Dendritic cell treated with granulocyte-macrophage colony-stimulating factor and Interleukin-4, amounts not matched to agents 40 ng/mL and 50 ng/mL, for 4 days (primary cell): ENCODE measurements at regions not wholly inside any gene's neighbourhood (a gene's known extent, or its start where the extent isn't known, plus 50 kb on each side); places are given as distances from the start of the nearest gene placed in this dataset.

Source experiments
- H3K27ac Mint-ChIP-seq: one replicate; pipeline ENCODE4 v1.8.0; 2022; ENCODE audit warnings: mild to moderate bottlenecking, mixed read lengths
- H3K27me3 Mint-ChIP-seq: one replicate; pipeline ENCODE4 v1.8.0; 2022; ENCODE audit warnings: mild to moderate bottlenecking, mixed read lengths
- H3K36me3 Mint-ChIP-seq: one replicate; pipeline ENCODE4 v1.8.0; 2022; ENCODE audit warnings: low read depth, mixed read lengths
- H3K4me1 Mint-ChIP-seq: one replicate; pipeline ENCODE4 v1.8.0; 2022; ENCODE audit warnings: low read depth, mixed read lengths
- H3K4me3 Mint-ChIP-seq: one replicate; pipeline ENCODE4 v1.8.0; 2022; ENCODE audit warnings: mild to moderate bottlenecking, moderate library complexity, mixed read lengths
- H3K9me3 Mint-ChIP-seq: one replicate; pipeline ENCODE4 v1.8.0; 2022; ENCODE audit warnings: mixed read lengths
- intact Hi-C: fragments of 100-400 bp; cut with micrococcal nuclease; formaldehyde crosslinking; loops from one replicate; pipeline ENCODE4 v1.15.0; 2022

GRCh38 chr2:2707206-2707991 is 376.3 kb upstream of the MYT1L start:
- Mint-ChIP-seq H3K9me3 (no peaks in the 10 kb centered on the region), H3K4me3 (no peak overlapping the region), H3K4me1 (peaks cover 53% of the 10 kb centered on the region), H3K36me3 (no peaks in the 10 kb centered on the region), H3K27me3 (peaks cover 54% of the 10 kb centered on the region), H3K27ac (no peak overlapping the region)
- intact Hi-C loops, result no loop called here

- no peak overlapping the region for H3K4me3 Mint-ChIP-seq
- intact Hi-C loops, result no loop called here
- H3K27me3 Mint-ChIP-seq, result peaks cover 44% of the 10 kb centered on the region
- no peak overlapping the region for H3K27ac Mint-ChIP-seq
- no peaks in the 10 kb centered on the region for H3K9me3 Mint-ChIP-seq
- H3K36me3 Mint-ChIP-seq, result no peaks in the 10 kb centered on the region
- H3K4me1 Mint-ChIP-seq, result peaks cover 49% of the 10 kb centered on the region
These were observed 375.2 kb upstream of the MYT1L start for GRCh38 chr2:2706306-2706705.

DNA sequence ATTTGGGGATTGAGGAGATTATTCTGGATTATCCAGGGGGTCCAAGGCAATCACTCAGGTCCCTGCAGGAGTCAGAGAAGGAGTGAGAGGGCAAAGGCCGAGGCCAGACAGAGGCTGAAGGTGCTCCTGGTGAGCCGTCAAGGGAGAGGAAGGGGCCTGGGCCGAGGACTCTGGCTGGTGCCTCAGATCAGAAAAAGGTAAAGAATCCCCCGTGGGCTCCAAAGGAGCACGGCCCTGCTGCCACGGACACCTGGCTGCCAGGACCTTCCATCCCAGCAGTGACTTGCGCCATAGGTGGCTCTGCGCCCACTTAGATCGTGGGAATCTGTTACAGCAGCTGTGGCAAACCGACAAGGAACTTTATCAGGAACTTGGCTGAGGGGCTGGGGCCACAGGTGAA is 374.8 kb upstream of the MYT1L start:
- H3K27me3 Mint-ChIP-seq, result peaks cover 41% of the 10 kb centered on the region
- intact Hi-C loops, result no loop called here
- peaks cover 49% of the 10 kb centered on the region for H3K4me1 Mint-ChIP-seq
- no peaks in the 10 kb centered on the region for H3K9me3 Mint-ChIP-seq
- H3K27ac Mint-ChIP-seq, result no peak overlapping the region
- no peak overlapping the region for H3K4me3 Mint-ChIP-seq
- H3K36me3 Mint-ChIP-seq, result no peaks in the 10 kb centered on the region

DNA sequence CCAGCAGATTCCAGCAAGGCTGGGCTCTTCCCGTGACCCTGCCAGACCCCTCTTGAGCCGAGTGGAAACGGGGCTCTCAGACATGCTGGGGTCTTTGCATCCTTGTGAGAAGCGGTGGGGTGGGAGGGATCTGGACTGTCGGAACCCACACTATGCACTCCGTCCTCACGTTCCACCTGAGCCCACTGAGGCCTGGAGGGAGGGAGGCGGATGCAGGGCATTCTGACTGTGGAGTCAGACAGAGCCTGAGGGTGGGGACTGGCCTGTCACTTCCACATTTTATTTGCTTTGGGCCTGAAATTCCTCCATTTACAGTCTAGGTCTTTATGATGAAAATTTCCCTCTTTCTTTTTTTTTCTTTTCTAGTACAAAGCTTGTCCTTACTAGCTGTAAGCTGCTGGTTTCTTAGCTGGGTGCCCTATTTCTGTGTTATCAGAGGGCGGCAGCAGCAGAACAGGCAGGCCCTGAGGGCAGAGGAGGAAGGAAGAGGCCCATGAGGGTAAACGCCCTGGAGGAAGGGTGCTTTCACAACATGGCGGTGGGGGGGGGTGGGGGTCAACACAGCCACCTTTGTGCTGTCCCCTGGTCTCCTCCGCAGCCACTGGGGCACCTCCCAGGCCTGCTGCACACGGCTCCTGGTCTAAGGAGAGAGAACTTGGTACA is 373.5 kb upstream of the MYT1L start:
- Mint-ChIP-seq H3K9me3 (no peaks in the 10 kb centered on the region), H3K36me3 (no peaks in the 10 kb centered on the region), H3K27ac (no peak overlapping the region), H3K27me3 (peaks cover 32% of the 10 kb centered on the region), H3K4me1 (peaks cover 44% of the 10 kb centered on the region), H3K4me3 (no peak overlapping the region)
- intact Hi-C loops, result no loop called here

DNA sequence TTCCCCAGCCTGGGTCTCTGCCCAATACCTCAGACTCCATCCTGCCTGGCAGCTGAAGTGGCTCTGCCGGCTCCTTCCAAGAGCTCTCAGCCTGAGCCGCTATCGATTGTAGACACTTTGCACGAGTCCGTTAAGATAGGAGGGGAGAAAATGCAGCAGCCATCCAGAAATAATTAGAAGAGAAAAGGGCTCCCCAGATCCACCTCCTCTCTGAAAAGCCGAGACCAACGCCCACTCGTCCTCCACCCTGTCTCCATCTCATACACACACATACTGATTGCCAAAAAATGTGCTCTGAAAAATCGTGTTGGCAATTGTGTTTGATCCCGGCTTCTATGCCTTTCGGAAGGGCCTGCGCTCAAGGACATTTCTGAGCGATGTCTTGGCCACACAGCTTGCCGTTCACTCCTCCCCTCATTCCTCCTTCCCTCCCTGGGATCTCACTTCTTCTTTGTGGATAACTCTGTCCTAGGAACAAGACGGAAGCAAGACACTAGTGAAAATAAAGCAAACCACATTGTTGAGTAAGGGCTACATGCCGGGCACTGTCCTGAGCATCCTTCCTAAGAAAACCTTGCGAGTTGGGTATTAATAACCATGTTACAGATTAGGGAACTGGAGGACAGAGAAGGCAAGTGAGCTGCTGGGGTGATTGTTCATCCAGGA is 372.8 kb upstream of the MYT1L start:
- intact Hi-C loops, result no loop called here
- no peak overlapping the region for H3K4me3 Mint-ChIP-seq
- no peaks in the 10 kb centered on the region for H3K9me3 Mint-ChIP-seq
- peaks cover 29% of the 10 kb centered on the region for H3K27me3 Mint-ChIP-seq
- no peaks in the 10 kb centered on the region for H3K36me3 Mint-ChIP-seq
- no peak overlapping the region for H3K27ac Mint-ChIP-seq
- peaks cover 44% of the 10 kb centered on the region for H3K4me1 Mint-ChIP-seq

GRCh38 chr2:2703172-2703571 is 372.1 kb upstream of the MYT1L start:
- Mint-ChIP-seq H3K27me3 (peaks cover 25% of the 10 kb centered on the region), H3K9me3 (no peaks in the 10 kb centered on the region), H3K4me3 (no peak overlapping the region), H3K36me3 (no peaks in the 10 kb centered on the region), H3K4me1 (peaks cover 44% of the 10 kb centered on the region), H3K27ac (no peak overlapping the region)
- intact Hi-C loops, result no loop called here

DNA sequence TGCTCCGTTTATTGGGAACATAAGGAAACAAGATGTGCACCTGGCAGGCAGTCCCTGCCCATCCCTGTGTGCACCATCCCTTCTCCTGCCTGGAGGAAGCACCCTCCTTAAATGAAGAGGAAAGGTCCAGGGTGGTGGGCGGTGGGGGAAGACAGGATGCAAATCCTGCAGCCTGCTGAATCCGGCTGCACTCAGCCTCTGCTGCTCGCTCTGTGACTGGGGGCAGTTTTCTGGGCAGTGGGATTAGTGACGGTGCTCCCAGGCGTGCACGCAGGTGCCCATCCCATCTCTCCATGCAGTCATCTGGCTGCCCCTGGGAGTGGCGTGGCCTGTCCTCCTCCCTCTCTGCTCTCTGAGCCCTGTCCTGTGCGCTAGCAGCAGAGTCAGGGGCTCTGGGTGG is 371.3 kb upstream of the MYT1L start:
- H3K9me3 Mint-ChIP-seq, result no peaks in the 10 kb centered on the region
- peaks cover 21% of the 10 kb centered on the region for H3K27me3 Mint-ChIP-seq
- H3K36me3 Mint-ChIP-seq, result no peaks in the 10 kb centered on the region
- H3K4me1 Mint-ChIP-seq, result peaks cover 41% of the 10 kb centered on the region
- H3K27ac Mint-ChIP-seq, result no peak overlapping the region
- intact Hi-C loops, result no loop called here
- H3K4me3 Mint-ChIP-seq, result no peak overlapping the region

- H3K4me3 Mint-ChIP-seq, result no peak overlapping the region
- peaks cover 38% of the 10 kb centered on the region for H3K4me1 Mint-ChIP-seq
- no peak overlapping the region for H3K27ac Mint-ChIP-seq
- H3K9me3 Mint-ChIP-seq, result no peaks in the 10 kb centered on the region
- H3K27me3 Mint-ChIP-seq, result peaks cover 16% of the 10 kb centered on the region
- intact Hi-C loops, result no loop called here
- H3K36me3 Mint-ChIP-seq, result no peaks in the 10 kb centered on the region
These were observed 370.7 kb upstream of the MYT1L start for GRCh38 chr2:2701813-2702212.

GRCh38 chr2:2701176-2701781 is 370.2 kb upstream of the MYT1L start:
- intact Hi-C loops, result no loop called here
- Mint-ChIP-seq H3K36me3 (no peaks in the 10 kb centered on the region), H3K4me1 (peaks cover 38% of the 10 kb centered on the region), H3K4me3 (no peak overlapping the region), H3K27ac (no peak overlapping the region), H3K9me3 (no peaks in the 10 kb centered on the region), H3K27me3 (peaks cover 14% of the 10 kb centered on the region)

- no peak overlapping the region for H3K4me3 Mint-ChIP-seq
- peaks cover 17% of the 10 kb centered on the region for H3K27me3 Mint-ChIP-seq
- intact Hi-C loops, result no loop called here
- peaks cover 22% of the 10 kb centered on the region for H3K4me1 Mint-ChIP-seq
- no peaks in the 10 kb centered on the region for H3K36me3 Mint-ChIP-seq
- H3K27ac Mint-ChIP-seq, result no peak overlapping the region
- no peaks in the 10 kb centered on the region for H3K9me3 Mint-ChIP-seq
These were observed 368.0 kb upstream of the MYT1L start for GRCh38 chr2:2699121-2699505.

DNA sequence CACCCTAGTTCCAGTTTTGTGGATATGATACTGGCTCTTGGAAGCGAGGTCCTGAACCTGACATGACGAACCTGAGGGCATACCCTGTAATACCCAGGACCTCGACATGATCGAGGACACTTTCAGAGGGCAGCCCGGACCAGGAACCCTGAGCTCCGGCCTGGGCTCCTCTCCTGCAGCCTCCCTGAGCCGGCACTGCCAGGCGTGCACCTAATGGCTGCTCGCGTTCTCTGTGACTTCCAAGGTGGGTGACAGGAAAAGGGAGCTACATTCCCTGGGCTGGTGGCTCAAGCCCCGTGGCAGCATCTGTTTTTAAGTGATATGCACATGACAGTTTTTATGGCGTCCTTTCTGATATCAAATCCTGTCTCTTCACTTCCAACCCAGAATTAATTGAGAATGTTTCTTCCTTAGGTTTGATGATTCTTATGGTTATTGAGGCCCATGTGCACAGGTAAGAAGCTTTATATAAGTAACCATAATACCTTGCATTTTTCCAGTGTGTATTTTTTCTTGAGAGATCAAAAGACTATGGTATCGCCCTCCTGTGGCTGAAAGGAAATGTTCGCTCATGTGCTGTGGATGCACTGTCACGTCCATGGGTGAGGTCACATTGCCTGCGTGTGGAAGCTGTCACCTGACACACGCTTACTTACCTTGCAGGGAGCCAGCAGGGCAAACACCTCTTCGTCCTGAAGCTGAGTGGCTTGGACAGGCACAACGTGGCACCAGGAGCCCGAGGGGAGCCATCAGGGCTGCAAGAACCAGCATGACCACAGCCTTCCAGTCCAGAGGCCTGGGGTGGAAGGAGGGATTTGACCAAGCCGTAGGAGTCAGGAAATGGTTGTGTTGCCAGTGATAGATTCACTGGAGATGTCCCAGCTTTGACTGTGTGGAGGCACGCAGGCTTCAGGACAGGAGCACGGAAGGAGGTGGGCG is 367.4 kb upstream of the MYT1L start:
- no peaks in the 10 kb centered on the region for H3K36me3 Mint-ChIP-seq
- no peak overlapping the region for H3K4me3 Mint-ChIP-seq
- H3K27me3 Mint-ChIP-seq, result peaks cover 18% of the 10 kb centered on the region
- H3K9me3 Mint-ChIP-seq, result no peaks in the 10 kb centered on the region
- peaks cover 15% of the 10 kb centered on the region for H3K4me1 Mint-ChIP-seq
- intact Hi-C loops, result no loop called here
- H3K27ac Mint-ChIP-seq, result no peak overlapping the region

- Mint-ChIP-seq H3K4me1 (peaks cover 13% of the 10 kb centered on the region), H3K9me3 (no peaks in the 10 kb centered on the region), H3K4me3 (no peak overlapping the region), H3K27ac (no peak overlapping the region), H3K36me3 (no peaks in the 10 kb centered on the region), H3K27me3 (peaks cover 24% of the 10 kb centered on the region)
- intact Hi-C loops, result no loop called here
These were observed 365.8 kb upstream of the MYT1L start for GRCh38 chr2:2696733-2697455.

- Mint-ChIP-seq H3K27ac (no peak overlapping the region), H3K27me3 (peaks cover 26% of the 10 kb centered on the region), H3K36me3 (no peaks in the 10 kb centered on the region), H3K4me1 (peaks cover 13% of the 10 kb centered on the region), H3K9me3 (no peaks in the 10 kb centered on the region), H3K4me3 (no peak overlapping the region)
- intact Hi-C loops, result no loop called here
These were observed 365.2 kb upstream of the MYT1L start for GRCh38 chr2:2696325-2696724.
